SU-DHL-6 (cell line): ENCODE measurements at regions not wholly inside any gene's neighbourhood (a gene's known extent, or its start where the extent isn't known, plus 50 kb on each side); places are given as distances from the start of the nearest gene placed in this dataset.

Experiments used
- EZH2phosphoT487 ChIP-seq: fragments of 200-600 bp; sonication (generic), shearing (Covaris generic); conservative IDR thresholded peaks from 2 replicates; pipeline ENCODE4 v1.6.1; 2018; ENCODE audit warnings: mild to moderate bottlenecking, antibody characterized with exemption, low read length, moderate library complexity, mixed read lengths
- TF ChIP-seq, protein P1 (sequence below): fragments of 200-600 bp; sonication (generic); IDR thresholded peaks from one replicate; pipeline ENCODE4 v1.5.1; 2017; ENCODE audit warnings: antibody characterized with exemption, mild to moderate bottlenecking, low read length, moderate library complexity; ENCODE audit not compliant: insufficient read depth, poor library complexity, severe bottlenecking

DNA sequence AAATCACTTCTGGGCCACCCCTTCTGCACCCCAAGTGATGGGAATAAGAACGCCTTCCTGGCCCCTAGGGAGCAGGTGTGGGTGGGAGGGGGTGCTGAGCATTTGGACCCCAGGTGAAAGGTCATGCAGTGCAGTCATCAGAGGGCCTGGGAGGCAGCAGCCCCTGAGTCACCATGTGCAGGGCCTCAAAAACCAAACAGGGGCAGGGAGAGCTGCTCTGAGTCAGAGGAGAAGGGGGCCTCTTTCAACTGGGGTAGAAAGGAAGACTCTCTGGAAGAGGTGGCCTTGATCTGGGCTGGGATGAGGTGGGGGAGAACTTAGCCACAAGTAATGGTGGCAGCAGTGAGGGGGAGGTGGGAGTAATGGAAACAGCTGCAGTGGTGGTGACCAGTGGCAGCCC, 164.3 kb downstream of the BUB3 start:
- TF ChIP-seq, protein P1, sequence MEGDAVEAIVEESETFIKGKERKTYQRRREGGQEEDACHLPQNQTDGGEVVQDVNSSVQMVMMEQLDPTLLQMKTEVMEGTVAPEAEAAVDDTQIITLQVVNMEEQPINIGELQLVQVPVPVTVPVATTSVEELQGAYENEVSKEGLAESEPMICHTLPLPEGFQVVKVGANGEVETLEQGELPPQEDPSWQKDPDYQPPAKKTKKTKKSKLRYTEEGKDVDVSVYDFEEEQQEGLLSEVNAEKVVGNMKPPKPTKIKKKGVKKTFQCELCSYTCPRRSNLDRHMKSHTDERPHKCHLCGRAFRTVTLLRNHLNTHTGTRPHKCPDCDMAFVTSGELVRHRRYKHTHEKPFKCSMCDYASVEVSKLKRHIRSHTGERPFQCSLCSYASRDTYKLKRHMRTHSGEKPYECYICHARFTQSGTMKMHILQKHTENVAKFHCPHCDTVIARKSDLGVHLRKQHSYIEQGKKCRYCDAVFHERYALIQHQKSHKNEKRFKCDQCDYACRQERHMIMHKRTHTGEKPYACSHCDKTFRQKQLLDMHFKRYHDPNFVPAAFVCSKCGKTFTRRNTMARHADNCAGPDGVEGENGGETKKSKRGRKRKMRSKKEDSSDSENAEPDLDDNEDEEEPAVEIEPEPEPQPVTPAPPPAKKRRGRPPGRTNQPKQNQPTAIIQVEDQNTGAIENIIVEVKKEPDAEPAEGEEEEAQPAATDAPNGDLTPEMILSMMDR: no peak
- TF ChIP-seq EZH2phosphoT487: no peak
